GM19043 (cell line): ENCODE measurements at regions not wholly inside any gene's neighbourhood (a gene's known extent, or its start where the extent isn't known, plus 50 kb on each side); places are given as distances from the start of the nearest gene placed in this dataset.
"Not testable (repeated sequence)": the region's sequence is repeated elsewhere in the genome, so short reads cannot be mapped to it uniquely, and the experiment has no call there.

Experiments used
- ATAC-seq: cut with Tn5 transposase; IDR thresholded peaks from one replicate; pipeline ENCODE4 v1.9.1; 2021; ENCODE audit warnings: low read depth; ENCODE audit not compliant: unreplicated experiment

- no peak for ATAC-seq
Measured at GRCh38 chr16:5330058-5330457, 232.5 kb upstream of the EEF2KMT start.

GRCh38 chr16:5328546-5328945, 231.0 kb upstream of the EEF2KMT start:
- no peak for ATAC-seq

- ATAC-seq: no peak
Measured at GRCh38 chr16:5326395-5326794, 228.8 kb upstream of the EEF2KMT start.

GRCh38 chr16:5325932-5326331, 228.3 kb upstream of the EEF2KMT start:
- no peak for ATAC-seq

GRCh38 chr16:5323284-5324141, 225.9 kb upstream of the EEF2KMT start:
- no peak for ATAC-seq

GRCh38 chr16:5321930-5322329, 224.3 kb upstream of the EEF2KMT start:
- ATAC-seq: no peak

GRCh38 chr16:5319799-5320198, 222.2 kb upstream of the EEF2KMT start:
- no peak for ATAC-seq

- ATAC-seq: no peak
Measured at GRCh38 chr16:5315914-5316313, 218.3 kb upstream of the EEF2KMT start.

- ATAC-seq: no peak
Measured at GRCh38 chr16:5314377-5314776, 216.8 kb upstream of the EEF2KMT start.

- no peak for ATAC-seq
Measured at GRCh38 chr16:5309946-5310611, 212.5 kb upstream of the EEF2KMT start.

- no peak for ATAC-seq
Measured at GRCh38 chr16:5305023-5305422, 207.4 kb upstream of the EEF2KMT start.

GRCh38 chr16:5302372-5303114, 204.9 kb upstream of the EEF2KMT start:
- ATAC-seq: no peak

GRCh38 chr16:5298202-5298601, 200.6 kb upstream of the EEF2KMT start:
- ATAC-seq: no peak

- no peak for ATAC-seq
Measured at GRCh38 chr16:5296176-5296575, 198.6 kb upstream of the EEF2KMT start.

GRCh38 chr16:5295304-5295703, 197.7 kb upstream of the EEF2KMT start:
- ATAC-seq: not testable (repeated sequence)

GRCh38 chr16:5282152-5282551, 184.6 kb upstream of the EEF2KMT start:
- ATAC-seq: not testable (repeated sequence)

- ATAC-seq: no peak
Measured at GRCh38 chr16:5257462-5257861, 159.9 kb upstream of the EEF2KMT start.

- ATAC-seq: no peak
Measured at GRCh38 chr16:5252791-5253190, 155.2 kb upstream of the EEF2KMT start.

- ATAC-seq: not testable (repeated sequence)
Measured at GRCh38 chr16:5247403-5247802, 149.8 kb upstream of the EEF2KMT start.

- ATAC-seq: not testable (repeated sequence)
Measured at GRCh38 chr16:5240278-5240626, 142.7 kb upstream of the EEF2KMT start.
